IMR-90 (cell line): ENCODE measurements at regions not wholly inside any gene's neighbourhood (a gene's known extent, or its start where the extent isn't known, plus 50 kb on each side); places are given as distances from the start of the nearest gene placed in this dataset.

ENCODE experiments used
- CEBPB ChIP-seq: IDR thresholded peaks from 2 replicates; pipeline ENCODE4 v1.6.1; 2012; ENCODE audit warnings: low read depth, low read length, improper control_type of control experiment
- CTCF ChIP-seq: conservative IDR thresholded peaks from 2 replicates; pipeline ENCODE4 v1.5.1; 2012; ENCODE audit warnings: mild to moderate bottlenecking, low read depth, low read length, improper control_type of control experiment
- FOS ChIP-seq: fragments of 150-350 bp; IDR thresholded peaks from 2 replicates; pipeline ENCODE4 v1.6.1; 2016; ENCODE audit warnings: low read depth, low read length
- MAFK ChIP-seq: IDR thresholded peaks from 2 replicates; pipeline ENCODE4 v1.6.1; 2012; ENCODE audit warnings: low read depth, low read length, improper control_type of control experiment
- MXI1 ChIP-seq: IDR thresholded peaks from 2 replicates; pipeline ENCODE4 v1.6.1; 2012; ENCODE audit warnings: low read depth, mild to moderate bottlenecking, low read length, moderate library complexity, borderline replicate concordance
- POLR2A ChIP-seq: IDR thresholded peaks from 2 replicates; pipeline ENCODE4 v1.6.1; 2012; ENCODE audit warnings: mild to moderate bottlenecking, low read depth, low read length

GRCh38 chr2:136215908-136216472, 98.0 kb upstream of the CXCR4 start:
- no peak for TF ChIP-seq CTCF
- TF ChIP-seq POLR2A, result no peak
- TF ChIP-seq FOS, result no peak
- no peak for TF ChIP-seq MAFK
- no peak for TF ChIP-seq CEBPB
- no peak for TF ChIP-seq MXI1
